ENCODE measurements at regions not wholly inside any gene's neighbourhood (a gene's known extent, or its start where the extent isn't known, plus 50 kb on each side); places are given as distances from the start of the nearest gene placed in this dataset.
A peak's percentile ranks its signal among the peaks of the same experiment; 100 is the strongest.

DNA sequence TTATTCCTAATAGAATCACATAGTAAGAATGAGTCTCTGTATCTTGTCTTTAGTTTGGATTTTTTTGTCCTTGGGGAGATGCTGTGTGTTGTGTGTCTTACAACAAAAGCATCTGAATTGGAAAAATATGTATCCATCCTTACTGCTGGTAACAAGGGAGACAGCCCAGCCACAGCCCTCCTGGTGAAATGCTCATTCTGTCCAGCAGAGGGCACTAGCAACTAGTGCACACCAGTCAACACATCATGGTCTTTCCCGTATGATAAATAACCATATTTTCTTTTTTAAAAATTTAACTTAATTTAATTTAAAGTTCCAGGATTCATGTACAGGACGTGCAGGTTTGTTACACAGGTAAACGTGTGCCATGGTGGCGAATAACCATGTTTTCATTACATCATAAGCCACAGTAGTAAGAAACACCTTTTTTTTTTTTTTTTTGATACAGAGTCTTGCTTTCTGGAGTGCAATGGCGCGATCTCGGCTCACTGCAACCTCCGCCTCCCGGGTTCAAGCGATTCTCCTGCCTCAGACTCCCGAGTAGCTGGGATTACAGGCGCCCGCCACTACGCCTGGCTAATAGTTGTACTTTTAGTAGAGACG is 245.1 kb downstream of the PTBP2 start:
- DNase-seq: peak; percentile 43

DNA sequence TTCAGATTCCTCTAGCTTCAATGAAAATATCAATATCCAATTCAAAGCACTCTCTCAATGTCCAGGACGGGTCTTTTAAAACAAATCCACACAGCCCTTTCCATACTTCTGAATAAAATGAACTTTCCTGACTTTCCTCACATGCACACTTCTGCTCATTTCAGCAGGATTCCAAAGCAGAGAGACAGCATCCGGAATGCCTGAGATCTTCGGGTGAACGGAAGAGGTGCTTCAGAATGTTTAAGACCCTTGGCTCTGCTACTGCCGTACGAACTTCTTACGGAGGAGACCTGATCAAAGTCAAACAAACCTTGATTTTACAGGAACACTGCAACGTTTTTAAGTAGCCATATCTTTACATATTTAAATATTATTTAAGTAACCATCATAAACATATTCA is 245.7 kb downstream of the PTBP2 start:
- DNase-seq: no peak

DNA sequence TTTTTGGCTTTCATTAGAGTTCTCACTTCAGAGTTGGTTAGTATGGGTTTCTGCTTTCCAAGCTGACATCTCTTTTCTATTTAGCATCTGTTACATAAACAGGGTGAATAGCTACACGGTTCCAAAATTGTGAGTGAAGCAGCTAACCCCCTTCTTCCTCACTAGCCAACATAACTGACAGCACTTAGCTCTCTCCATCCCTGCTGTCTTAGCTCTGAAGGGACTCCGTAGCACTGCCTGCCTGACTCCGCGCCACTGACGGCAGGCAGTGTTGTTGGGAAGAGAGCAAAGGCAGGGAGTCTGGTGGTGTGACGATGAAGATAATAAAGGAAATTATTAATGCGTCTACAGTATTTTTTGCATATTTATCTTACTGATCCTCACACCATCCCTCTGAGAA is 247.0 kb downstream of the PTBP2 start:
- DNase-seq: no peak

DNA sequence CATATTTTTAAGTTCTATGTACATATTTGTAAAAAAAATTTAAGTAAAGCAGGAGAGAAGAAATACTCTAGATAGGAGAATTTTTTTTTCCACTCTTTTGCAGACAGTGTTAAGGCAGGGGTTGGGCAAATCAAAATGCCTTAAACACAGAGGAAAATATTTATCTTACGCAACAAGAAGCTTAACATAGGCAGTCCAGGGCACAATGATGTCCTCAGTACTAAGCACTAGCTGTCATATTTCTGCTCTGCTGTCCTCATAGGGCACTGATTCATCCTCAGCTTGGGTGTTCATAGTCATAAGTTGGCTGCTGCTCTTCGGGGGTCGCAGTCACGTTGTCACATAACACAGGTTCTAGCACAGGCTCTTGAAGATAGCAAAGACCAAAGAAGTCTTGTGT is 247.4 kb downstream of the PTBP2 start:
- DNase-seq: no peak

DNA sequence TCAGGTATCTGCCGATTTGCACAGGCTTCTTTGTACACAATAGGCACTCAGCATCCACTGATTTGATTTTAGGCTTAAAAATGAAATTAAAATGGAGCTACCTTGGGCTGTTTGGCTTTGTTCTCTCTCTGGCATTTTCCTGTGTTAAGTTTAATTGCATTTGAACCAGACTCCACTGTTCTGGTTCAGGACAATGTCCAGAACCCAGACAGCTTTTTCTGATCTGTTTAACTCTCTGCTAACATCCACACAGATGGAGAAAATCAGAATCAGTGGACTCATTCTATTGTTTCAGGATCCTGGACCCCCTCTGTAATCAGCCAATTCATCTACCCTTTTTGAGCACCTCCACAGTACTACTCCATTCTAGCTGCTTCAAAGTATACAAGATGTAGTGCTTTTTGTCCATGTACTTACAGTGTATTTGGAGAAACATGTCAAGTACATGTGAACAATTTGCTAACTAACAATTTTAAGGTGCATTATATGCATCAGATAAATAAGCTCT is 248.1 kb downstream of the PTBP2 start:
- no peak for DNase-seq

DNA sequence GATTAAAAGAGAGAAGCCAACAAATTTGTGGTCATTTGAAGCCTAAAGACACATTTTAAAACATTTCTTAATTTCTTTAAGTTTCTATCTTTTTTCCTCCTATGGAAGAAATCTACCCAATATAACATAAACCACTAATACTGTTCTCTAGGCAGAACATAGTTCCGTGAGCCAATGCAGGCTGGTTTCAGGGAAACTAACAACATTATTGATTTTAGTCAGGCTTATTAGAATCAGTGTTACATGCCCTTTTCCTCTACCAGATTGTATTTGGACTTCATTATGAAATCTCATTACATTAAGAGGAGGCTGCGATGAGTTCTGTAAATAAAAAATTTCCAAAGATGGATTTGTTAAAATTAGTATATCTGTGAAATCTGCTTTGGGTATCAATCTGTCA is 249.9 kb downstream of the PTBP2 start:
- DNase-seq: no peak

DNA sequence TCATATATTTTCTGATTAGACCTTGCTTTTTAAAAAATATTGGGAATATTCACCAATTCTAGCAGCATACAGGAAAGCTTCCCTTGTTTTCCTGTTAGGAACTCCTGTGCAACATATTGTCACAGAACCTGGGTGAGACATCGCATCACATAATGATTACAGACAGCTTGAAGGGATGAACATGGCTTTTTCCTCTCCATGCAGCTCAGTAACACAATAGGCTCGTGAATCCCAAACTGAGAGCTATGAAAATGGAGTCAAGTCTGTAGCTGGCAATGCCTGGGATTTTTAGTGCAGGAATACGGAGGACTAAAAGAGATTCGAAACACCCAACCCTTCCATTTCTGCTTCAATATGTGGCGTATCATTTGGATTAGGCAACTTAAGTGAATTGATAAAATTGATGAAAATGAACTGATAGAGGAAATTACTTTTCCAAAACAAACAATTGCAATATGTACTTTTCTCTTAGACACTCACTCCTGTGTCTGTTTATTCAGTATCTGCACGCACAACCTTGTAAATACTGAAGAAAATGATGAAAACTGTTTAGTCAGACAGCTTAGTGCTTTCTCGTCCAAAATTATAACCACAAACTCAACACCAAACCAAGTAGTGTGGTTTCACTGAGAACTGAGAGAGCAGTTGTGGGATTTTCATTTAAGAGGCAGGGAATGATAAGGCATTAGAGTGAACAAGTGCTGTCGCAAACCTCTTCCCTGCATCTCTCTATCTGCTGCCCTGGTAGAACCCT is 250.4 kb downstream of the PTBP2 start:
- DNase-seq: no peak

DNA sequence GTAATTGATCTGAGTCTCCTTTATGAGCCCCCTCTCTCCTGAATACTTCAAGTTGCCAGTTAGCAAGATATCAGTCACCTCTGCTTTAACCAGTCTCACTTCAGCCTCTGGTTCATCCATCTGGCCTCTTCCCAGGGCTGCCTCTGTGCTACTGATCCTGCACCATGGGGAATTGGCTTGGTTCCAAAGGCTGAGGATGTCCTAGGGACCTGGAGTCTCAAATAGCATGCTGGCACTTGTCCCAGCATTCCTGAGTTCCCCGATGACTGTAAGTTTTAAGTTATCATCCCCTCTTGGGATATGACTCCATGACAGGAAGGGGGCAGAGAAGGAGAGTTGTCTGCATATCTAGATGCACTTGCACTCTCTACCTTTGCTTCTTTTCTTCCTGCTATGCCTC is 252.0 kb downstream of the PTBP2 start:
- peak; percentile 20 for DNase-seq

DNA sequence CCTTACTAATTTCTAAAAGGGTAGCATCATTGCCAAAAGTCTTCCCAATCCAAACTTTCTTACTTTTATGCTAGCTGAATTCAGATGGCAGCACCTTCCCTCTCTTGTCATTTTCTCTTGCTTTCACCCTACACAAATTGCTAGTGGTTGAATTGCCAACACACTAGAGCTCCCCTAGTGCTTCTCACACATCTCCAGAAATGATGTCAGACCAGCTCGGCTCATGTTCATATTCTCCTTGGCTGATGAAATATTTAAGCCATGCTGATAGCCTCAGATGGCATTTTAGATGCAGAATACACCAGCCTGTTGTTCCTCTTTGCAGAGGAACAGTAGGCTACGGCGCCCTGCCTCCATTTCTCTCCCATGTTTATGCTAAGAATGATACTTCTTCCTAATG is 256.9 kb downstream of the PTBP2 start:
- no peak for DNase-seq

DNA sequence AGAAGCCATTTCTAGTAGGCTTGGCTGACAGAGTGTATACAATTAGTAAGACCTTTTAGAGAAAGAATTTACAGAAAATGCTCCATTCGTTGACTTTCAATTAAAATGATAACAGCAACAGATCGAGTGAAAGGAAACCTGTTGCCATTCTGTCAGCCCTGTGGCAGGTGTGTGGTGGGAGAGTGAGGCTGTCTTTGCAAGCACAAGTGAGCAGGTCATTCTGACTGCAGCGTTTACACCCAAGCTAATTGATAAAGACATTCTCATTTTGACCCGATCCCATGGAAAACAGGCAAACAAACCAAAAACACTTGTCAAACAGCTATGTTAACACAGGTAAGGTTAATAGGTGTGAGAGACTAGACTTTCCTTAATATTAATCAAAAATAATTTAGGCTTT is 257.3 kb downstream of the PTBP2 start:
- DNase-seq: no peak

DNA sequence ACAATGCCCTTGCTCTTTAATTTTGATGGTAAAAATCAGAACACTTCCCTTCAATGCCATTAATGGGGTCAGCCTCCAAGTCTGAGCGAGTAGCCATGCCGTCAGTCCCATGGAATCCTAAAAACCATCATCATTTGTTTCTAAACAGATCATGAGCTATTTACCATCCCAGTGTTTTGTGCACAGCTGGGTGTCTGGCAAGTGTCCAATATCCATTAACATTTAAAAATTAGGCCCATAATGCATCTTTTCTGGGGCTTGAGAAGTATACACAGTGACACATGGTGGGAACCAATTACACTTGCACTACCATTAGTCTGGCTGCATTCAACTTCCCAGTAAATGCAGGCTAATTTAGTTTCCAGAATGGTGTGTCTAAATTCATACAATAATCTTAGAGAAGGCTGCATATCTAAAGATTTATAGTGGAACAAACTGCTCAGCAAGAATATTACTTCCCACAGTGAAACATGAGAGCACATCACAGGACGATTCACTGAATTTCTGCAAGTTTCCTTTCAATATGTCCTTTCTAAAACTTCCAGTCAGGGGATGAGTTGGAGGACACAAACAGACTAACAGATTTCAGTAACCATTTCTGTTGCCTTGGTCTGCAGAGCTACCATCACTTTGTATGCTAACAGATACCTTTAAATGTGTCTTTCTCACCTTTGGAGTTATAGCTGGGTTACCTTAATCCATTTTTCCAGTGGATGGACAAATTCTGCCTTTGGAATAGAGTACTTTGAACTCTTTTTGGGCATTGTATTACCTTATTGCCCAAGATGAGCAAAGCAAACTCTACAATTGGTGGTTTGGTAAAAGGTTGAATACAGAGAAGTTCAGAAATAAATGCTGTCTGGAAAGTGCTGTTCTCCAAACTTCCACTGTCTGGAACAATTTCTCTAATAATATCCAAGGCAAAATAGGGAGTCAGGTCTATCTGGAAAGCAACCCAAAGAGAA is 258.0 kb downstream of the PTBP2 start:
- no peak for DNase-seq

DNA sequence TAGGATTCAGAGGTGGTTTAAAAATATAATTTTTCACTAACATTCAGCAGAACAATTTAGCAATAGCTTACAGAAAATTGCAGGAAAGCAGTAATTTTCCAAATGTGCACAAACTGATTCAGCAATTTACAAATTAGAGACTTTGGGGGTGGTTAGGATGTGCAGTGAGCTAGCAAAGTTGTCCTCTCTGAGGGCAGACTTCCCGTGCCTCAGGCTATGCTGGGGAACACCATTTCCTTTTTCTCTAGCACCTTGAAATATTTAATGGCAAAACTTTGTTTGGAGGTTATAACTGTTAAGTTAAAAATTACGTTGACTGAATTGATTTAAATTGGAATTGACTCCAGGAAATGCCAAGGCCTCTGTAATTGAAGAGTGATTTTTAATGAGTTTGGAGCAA is 258.9 kb downstream of the PTBP2 start:
- DNase-seq: no peak

DNA sequence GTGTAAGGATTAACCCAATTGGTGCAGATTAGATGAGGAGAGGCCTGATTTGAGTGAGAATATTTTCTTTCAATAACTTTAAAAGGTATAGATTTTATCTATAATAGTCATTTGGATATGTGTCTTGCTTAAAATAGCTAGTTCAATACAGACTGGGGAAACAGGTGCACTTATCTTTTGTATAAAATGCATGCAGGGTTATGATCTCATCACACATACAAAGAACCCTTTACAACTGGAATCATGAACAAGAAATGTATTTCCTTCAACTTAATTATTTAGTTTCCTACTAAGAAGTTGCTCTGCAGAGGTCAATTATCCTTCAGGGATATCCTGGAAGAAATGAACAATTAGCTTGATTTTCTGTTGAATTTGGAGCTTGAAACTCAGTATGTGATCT is 259.6 kb downstream of the PTBP2 start:
- DNase-seq: no peak

DNA sequence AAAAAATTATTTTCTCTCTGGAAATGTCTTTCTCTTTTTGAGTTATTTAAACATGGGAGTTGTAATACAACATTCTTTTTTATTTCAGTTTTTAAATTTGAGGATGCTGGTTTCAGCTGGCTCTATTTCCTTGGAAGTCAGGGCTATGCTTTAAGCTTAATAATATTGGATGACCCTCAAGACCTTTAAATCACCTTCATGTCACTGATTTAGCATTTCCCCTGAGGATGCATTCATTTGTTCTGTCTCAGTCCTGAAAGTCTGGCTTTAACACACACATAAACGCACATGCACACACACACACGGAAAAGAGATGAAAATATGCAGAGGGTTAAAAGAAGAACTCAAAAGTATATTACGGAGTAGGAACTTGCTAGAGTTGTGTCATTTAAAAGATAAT is 260.5 kb downstream of the PTBP2 start:
- no peak for DNase-seq

DNA sequence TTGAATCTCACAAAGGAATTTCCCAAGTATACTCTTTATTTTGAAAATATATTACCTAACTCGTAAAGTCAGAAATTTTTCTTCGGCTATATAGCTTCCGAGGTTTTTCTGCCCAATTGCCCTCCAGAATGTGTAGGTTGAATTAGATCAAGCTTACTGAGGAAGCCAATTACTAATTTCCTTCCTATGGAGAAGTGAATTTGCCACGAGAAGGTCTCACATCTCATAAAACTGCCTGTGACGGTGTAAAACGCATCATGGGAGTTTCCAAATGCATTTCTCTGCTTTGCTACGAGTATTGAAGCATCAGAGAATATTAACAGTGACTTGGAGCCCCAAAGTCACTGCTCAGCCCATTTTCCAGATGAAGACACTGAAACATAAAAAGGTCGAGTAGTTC is 262.3 kb downstream of the PTBP2 start:
- DNase-seq: no peak

DNA sequence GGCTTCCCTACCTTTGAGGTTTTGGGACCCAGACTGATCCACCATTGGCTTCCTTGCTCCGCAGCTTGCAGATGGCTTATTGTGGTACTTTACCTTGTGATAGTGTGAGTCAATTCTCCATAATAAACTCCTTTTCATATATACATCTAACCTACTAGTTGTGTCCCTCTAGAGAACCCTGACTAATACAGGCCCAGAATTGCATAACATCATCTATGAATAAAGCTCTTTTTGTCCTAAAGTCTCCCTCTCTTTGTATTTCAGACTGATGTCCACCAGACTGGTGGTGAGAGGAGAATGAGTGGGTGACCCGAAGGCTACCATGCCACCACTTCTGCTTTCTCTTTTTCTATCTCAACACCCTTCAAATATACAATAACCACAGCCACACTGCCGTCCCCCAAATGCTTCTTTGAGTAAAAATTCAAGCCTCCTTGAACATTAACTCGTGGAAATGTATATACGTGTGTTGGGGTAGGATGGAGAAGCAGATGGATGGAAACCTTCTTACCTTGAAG is 265.7 kb downstream of the PTBP2 start:
- no peak for DNase-seq

DNA sequence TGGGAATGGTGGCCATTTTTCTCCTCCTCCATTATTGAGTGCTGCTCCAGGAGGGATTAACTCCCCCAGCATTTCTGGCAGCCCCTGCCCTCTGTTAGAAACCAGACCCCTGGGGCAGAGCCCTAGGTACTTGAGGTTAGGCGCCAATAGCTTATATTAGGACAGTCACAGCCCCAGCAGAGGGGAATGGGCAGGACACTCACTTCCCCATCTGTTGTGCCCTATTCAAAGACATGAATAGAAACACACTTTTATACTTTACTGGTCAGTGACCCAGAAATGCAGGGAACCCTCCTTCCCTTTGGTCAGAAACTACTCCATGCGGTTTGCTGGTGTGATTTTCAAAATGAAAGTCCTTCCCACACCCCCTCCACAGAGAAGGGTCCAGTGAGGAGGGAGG is 267.7 kb downstream of the PTBP2 start:
- DNase-seq: no peak

DNA sequence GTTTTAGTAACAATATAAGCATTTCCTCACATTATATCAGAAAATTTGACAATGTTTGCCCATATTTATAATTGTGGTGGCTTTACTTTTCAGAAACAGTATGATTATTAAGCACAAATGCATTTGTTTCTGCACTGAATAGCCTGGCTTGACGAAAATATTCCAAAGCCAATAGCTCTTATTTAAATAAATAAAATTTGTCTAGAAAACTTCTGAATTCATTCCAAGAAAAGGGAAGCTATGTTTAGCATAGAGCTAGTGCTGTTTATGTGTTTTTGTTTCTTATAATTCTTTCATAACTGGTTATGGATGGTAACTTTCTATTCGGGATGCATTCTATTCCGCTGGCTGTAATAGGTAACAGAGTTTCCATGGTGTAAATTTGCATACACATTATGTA is 268.6 kb downstream of the PTBP2 start:
- no peak for DNase-seq

DNA sequence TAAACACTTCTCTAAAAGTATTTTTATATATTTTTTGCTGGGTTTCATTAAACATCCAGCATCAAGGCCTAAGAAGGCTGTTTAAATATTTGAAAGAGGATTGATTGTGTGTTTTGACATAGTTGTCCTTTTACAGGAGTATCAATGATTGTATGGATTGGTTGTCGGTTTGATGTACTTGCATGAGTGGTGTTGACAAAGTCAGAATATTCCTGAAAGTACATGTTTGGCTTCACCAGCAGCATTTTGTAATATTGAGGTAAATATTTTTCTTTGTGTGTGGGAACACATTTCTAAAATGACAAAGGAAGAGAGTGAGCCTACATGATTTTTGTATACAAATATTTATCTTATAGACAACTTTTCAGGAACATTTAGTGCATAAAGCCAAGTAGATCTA is 269.7 kb downstream of the PTBP2 start:
- no peak for DNase-seq

DNA sequence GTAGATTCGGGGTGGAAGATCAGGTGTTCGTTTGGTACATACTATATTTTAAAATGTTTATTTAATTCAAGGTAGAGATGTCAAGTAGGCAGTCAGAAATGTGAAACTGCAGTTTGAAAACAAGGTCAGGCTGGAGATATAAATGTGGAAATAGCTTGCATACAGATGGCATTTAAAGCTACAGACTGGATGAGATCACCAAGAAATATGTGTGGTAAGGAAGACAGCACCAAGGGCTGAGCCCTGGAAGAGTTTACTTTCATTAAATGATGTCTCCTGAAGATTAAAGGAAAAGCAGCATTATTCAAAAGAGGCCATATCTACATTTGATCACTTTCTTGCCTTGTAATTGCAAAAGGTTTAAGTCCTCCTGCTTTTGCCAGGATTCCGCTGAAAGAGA is 271.3 kb downstream of the PTBP2 start:
- DNase-seq: no peak

DNA sequence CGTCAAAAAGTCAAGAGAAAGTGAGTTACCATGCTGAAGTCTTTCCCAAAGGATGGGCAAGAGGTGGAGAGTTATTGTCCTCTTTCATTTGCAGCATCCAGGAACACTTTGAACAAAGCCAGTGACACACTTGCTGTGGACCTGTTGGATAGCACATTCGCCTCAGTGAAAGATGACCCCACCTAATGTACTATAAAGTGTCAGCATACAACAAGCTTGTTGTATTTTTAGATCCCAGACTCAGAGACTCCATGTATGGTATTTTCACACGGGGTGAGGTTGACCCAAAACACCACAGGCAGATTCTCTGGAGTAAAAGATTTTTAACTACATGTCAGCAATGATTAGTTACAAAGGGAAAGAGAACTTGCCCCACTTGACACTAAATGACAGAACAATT is 273.8 kb downstream of the PTBP2 start:
- DNase-seq: no peak

DNA sequence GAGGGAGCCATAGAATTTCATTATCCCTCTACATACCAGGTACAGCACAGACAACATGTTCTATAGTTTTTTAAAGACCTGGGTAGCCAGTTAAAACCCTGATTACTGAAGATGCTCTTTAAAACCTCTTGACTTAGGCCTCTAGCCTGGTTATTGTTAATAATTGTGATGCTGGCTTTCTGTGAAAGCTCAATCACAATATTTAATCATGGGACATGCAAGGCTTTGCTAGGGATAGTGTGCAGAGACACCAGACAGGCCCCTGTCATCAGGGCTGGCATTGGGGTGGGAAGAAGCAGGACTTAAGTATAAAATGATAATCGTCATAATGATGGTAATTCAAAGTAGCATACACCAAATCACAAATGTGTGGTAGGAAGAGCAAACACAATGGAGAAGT is 274.4 kb downstream of the PTBP2 start:
- DNase-seq: no peak

DNA sequence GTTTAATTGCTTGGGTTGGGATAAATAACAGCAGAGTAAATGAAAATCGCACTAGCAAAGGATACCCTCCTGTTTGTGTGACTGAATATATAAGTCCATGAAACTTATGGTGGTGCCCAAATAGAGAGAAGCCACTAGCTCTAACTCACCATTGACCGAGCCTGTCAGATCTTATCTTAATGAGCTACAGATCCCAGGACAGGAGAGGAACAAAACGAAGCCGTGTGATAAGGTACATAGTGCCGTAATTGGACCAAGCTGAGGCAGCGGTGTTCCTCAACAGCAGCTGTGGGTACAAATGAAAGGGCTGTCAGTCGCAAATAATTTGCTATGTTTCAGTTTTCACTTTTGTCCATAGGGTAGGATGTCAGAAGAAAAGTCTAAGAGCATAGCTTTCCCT is 276.1 kb downstream of the PTBP2 start:
- no peak for DNase-seq

DNA sequence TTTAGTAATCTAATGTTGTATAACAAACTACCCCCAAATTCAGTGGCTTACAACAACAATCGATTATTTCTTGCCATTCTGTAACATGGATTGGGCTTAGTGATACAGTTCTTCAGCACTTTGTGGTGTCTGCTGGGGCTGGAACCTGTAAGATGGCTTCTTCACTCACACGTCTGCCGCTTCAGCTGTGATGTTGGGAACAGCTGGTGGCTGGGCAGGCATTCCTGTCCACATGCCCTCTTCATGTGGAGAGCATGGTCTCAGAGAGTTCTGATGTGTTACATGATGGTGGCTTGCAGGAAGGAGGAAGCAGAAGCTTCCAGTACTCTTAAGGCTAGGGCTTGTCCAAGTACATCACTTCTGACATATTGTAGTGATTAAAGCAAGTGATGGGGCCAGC is 276.9 kb downstream of the PTBP2 start:
- DNase-seq: no peak
